DOHH2 (cell line): ENCODE measurements at regions not wholly inside any gene's neighbourhood (a gene's known extent, or its start where the extent isn't known, plus 50 kb on each side); places are given as distances from the start of the nearest gene placed in this dataset.

Source experiments
- EZH2phosphoT487 ChIP-seq: fragments of 200-600 bp; sonication (generic); IDR thresholded peaks from 2 replicates; pipeline ENCODE4 v1.6.1; 2017; ENCODE audit warnings: borderline replicate concordance, mild to moderate bottlenecking, antibody characterized with exemption, low read length, moderate library complexity, mixed read lengths
- TF ChIP-seq, protein P1 (sequence below): fragments of 200-600 bp; sonication (generic); IDR thresholded peaks from one replicate; pipeline ENCODE4 v1.5.1; 2014; ENCODE audit warnings: antibody characterized with exemption, mild to moderate bottlenecking, low read depth, low read length; ENCODE audit not compliant: poor library complexity, severe bottlenecking

DNA sequence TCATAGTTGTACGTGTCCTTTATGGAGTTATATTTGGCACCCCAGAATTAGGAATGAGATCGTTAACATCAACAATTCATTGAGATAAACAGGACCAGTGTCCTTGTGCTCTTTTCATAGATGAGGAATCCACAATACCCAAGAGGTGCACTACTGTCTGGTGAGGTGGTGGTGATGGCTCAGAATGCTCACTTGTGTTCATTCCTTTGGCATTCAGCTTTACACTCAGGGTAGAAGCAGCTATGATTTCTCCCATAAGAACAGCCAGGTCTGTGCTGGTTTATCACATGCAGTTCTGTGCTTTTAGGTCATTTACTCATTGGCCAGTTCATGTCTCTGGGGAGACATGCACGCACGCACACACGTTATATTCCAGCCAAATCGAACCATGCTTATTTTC lies 167.2 kb downstream of the FAT3 start:
- TF ChIP-seq, protein P1, sequence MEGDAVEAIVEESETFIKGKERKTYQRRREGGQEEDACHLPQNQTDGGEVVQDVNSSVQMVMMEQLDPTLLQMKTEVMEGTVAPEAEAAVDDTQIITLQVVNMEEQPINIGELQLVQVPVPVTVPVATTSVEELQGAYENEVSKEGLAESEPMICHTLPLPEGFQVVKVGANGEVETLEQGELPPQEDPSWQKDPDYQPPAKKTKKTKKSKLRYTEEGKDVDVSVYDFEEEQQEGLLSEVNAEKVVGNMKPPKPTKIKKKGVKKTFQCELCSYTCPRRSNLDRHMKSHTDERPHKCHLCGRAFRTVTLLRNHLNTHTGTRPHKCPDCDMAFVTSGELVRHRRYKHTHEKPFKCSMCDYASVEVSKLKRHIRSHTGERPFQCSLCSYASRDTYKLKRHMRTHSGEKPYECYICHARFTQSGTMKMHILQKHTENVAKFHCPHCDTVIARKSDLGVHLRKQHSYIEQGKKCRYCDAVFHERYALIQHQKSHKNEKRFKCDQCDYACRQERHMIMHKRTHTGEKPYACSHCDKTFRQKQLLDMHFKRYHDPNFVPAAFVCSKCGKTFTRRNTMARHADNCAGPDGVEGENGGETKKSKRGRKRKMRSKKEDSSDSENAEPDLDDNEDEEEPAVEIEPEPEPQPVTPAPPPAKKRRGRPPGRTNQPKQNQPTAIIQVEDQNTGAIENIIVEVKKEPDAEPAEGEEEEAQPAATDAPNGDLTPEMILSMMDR: no peak
- no peak for TF ChIP-seq EZH2phosphoT487
